Neural progenitor cell (in vitro differentiated cells): ENCODE measurements at regions not wholly inside any gene's neighbourhood (a gene's known extent, or its start where the extent isn't known, plus 50 kb on each side); places are given as distances from the start of the nearest gene placed in this dataset.

Source experiments
- DNase-seq: peaks from one replicate; pipeline ENCODE4 v3.0.0-alpha.2; 2016; ENCODE audit warnings: low spot score
- H2AFZ ChIP-seq: fragments of 200-600 bp; sonication (generic); replicated peaks from 2 replicates; pipeline ENCODE4 v1.6.1; 2016; ENCODE audit warnings: antibody characterized with exemption
- H3F3A ChIP-seq: fragments of 200-600 bp; sonication (generic); 2 replicates; pipeline ENCODE4 v1.6.1; 2016; ENCODE audit warnings: antibody characterized with exemption, low read depth
- H3K27ac ChIP-seq: fragments of 200-600 bp; sonication (generic); 2 replicates; pipeline ENCODE4 v1.5.1; 2016; ENCODE audit warnings: mild to moderate bottlenecking
- H3K27me3 ChIP-seq: fragments of 200-600 bp; sonication (generic); 2 replicates; pipeline ENCODE4 v1.6.1; 2016; ENCODE audit warnings: mild to moderate bottlenecking, moderate library complexity
- H3K36me3 ChIP-seq: fragments of 200-600 bp; sonication (generic); 2 replicates; pipeline ENCODE4 v1.5.1; 2016
- H3K4me1 ChIP-seq: fragments of 200-600 bp; sonication (generic); 2 replicates; pipeline ENCODE4 v1.6.1; 2016; ENCODE audit warnings: mixed run types
- H3K4me2 ChIP-seq: fragments of 200-600 bp; sonication (generic); 2 replicates; pipeline ENCODE4 v1.6.1; 2016
- H3K4me3 ChIP-seq: fragments of 200-600 bp; sonication (generic); 2 replicates; pipeline ENCODE4 v1.5.1; 2016
- H3K79me2 ChIP-seq: fragments of 200-600 bp; sonication (generic); 2 replicates; pipeline ENCODE4 v1.6.1; 2016; ENCODE audit warnings: low read depth
- H3K9ac ChIP-seq: fragments of 200-600 bp; sonication (generic); 2 replicates; pipeline ENCODE4 v1.6.1; 2016
- H3K9me3 ChIP-seq: fragments of 200-600 bp; sonication (generic); 2 replicates; pipeline ENCODE4 v1.5.1; 2016; ENCODE audit warnings: low read depth
- H4K20me1 ChIP-seq: fragments of 200-600 bp; sonication (generic); 2 replicates; pipeline ENCODE4 v1.6.1; 2016; ENCODE audit warnings: low read depth
- H3K27ac Mint-ChIP-seq: 3 replicates; pipeline ENCODE4 v1.8.0; 2021; ENCODE audit warnings: mixed read lengths
- H3K27me3 Mint-ChIP-seq: 2 replicates; pipeline ENCODE4 v1.8.0; 2022; ENCODE audit warnings: low read depth, mild to moderate bottlenecking, inconsistent platforms, moderate library complexity, mixed read lengths; ENCODE audit not compliant: insufficient read depth
- H3K36me3 Mint-ChIP-seq: 3 replicates; pipeline ENCODE4 v1.8.0; 2021; ENCODE audit warnings: mixed read lengths
- H3K4me1 Mint-ChIP-seq: 3 replicates; pipeline ENCODE4 v1.8.0; 2021; ENCODE audit warnings: mixed read lengths
- H3K4me3 Mint-ChIP-seq: 3 replicates; pipeline ENCODE4 v1.8.0; 2021; ENCODE audit warnings: mild to moderate bottlenecking, moderate library complexity, mixed read lengths
- H3K9me3 Mint-ChIP-seq: 3 replicates; pipeline ENCODE4 v1.8.0; 2020; ENCODE audit warnings: mixed read lengths
- EZH2 ChIP-seq: fragments of 200-600 bp; sonication (generic); IDR thresholded peaks from 2 replicates; pipeline ENCODE4 v1.6.1; 2017; ENCODE audit warnings: antibody characterized with exemption, mild to moderate bottlenecking, moderate library complexity
- EZH2phosphoT487 ChIP-seq: fragments of 200-600 bp; sonication (generic); IDR thresholded peaks from 2 replicates; pipeline ENCODE4 v1.6.1; 2017; ENCODE audit warnings: antibody characterized with exemption
- TF ChIP-seq, protein P1 (sequence below): fragments of 200-600 bp; sonication (generic); IDR thresholded peaks from 2 replicates; pipeline ENCODE4 v1.5.1; 2017; ENCODE audit warnings: antibody characterized with exemption, mild to moderate bottlenecking

DNA sequence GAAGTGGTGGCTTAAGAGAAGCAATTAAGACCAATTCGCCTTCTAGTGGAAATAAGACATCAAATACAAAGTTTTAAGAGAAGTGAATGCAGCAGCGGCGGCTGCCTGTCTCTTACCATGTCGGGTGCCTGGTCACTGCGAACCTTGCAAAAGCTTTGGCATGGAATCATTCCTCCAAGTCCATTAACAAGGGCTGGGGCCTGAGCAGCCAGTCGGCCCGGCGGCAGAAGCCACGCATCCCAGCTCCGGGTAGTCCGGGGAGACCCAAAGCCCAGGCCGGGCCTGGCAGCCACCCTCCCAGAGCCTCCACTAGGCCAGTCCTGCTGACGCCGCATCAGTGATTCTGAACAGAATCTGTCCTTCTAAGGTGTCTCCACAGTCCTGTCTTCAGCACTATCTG, 321.0 kb downstream of the TMEM121 start:
- Histone ChIP-seq H3K27me3 (no peaks in the 10 kb centered on the region), H3K9me3 (peaks cover 6% of the 10 kb centered on the region), H3K36me3 (no peaks in the 10 kb centered on the region), H4K20me1 (no peaks in the 10 kb centered on the region), H3K79me2 (no peaks in the 10 kb centered on the region), H3K4me1 (no peaks in the 10 kb centered on the region), H3K4me3 (no peak overlapping the region), H3K27ac (no peak overlapping the region), H3F3A (no peaks in the 10 kb centered on the region), H2AFZ (no peak overlapping the region), H3K4me2 (no peak overlapping the region), H3K9ac (no peak overlapping the region)
- H3K27ac Mint-ChIP-seq, result no peak overlapping the region
- no peaks in the 10 kb centered on the region for H3K36me3 Mint-ChIP-seq
- H3K4me1 Mint-ChIP-seq, result no peaks in the 10 kb centered on the region
- H3K9me3 Mint-ChIP-seq, result peaks cover 60% of the 10 kb centered on the region
- DNase-seq, result no peak
- H3K27me3 Mint-ChIP-seq, result peaks cover 6% of the 10 kb centered on the region
- TF ChIP-seq EZH2 (no peak), EZH2phosphoT487 (no peak)
- TF ChIP-seq, protein P1, sequence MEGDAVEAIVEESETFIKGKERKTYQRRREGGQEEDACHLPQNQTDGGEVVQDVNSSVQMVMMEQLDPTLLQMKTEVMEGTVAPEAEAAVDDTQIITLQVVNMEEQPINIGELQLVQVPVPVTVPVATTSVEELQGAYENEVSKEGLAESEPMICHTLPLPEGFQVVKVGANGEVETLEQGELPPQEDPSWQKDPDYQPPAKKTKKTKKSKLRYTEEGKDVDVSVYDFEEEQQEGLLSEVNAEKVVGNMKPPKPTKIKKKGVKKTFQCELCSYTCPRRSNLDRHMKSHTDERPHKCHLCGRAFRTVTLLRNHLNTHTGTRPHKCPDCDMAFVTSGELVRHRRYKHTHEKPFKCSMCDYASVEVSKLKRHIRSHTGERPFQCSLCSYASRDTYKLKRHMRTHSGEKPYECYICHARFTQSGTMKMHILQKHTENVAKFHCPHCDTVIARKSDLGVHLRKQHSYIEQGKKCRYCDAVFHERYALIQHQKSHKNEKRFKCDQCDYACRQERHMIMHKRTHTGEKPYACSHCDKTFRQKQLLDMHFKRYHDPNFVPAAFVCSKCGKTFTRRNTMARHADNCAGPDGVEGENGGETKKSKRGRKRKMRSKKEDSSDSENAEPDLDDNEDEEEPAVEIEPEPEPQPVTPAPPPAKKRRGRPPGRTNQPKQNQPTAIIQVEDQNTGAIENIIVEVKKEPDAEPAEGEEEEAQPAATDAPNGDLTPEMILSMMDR, result no peak
- no peak overlapping the region for H3K4me3 Mint-ChIP-seq

DNA sequence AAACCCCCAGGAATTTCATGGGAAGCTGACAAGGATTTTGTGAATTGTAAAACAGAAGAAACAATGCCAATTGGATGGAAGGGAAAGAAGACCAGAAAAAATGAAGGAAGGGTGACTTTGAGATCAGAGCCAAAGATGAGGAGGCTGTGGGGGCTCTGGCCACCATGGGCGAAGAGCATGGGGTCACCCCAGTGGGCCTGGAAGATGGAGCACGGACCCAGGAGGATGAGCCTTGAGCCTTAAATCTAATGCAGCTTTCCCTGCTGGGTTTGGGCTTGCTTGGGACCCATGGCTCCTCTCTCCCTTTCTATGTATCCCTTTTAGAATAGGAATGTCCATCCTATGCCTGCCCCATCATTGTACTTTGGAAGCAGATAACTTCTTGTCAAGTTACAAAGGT, 322.2 kb downstream of the TMEM121 start:
- Histone ChIP-seq H3K4me3 (no peak overlapping the region), H3K9me3 (peaks cover 6% of the 10 kb centered on the region), H3K79me2 (no peaks in the 10 kb centered on the region), H3K27me3 (no peaks in the 10 kb centered on the region), H3K4me2 (no peak overlapping the region), H3K36me3 (no peaks in the 10 kb centered on the region), H3K9ac (no peak overlapping the region), H3F3A (no peaks in the 10 kb centered on the region), H3K27ac (no peak overlapping the region), H4K20me1 (no peaks in the 10 kb centered on the region), H3K4me1 (no peaks in the 10 kb centered on the region), H2AFZ (no peak overlapping the region)
- DNase-seq, result no peak
- TF ChIP-seq, protein P1, result no peak
- TF ChIP-seq EZH2phosphoT487 (no peak), EZH2 (no peak)
- H3K4me1 Mint-ChIP-seq, result no peaks in the 10 kb centered on the region
- H3K27ac Mint-ChIP-seq, result no peak overlapping the region
- peaks cover 8% of the 10 kb centered on the region for H3K27me3 Mint-ChIP-seq
- H3K9me3 Mint-ChIP-seq, result peaks cover 59% of the 10 kb centered on the region
- H3K4me3 Mint-ChIP-seq, result no peak overlapping the region
- H3K36me3 Mint-ChIP-seq, result peaks cover 3% of the 10 kb centered on the region

DNA sequence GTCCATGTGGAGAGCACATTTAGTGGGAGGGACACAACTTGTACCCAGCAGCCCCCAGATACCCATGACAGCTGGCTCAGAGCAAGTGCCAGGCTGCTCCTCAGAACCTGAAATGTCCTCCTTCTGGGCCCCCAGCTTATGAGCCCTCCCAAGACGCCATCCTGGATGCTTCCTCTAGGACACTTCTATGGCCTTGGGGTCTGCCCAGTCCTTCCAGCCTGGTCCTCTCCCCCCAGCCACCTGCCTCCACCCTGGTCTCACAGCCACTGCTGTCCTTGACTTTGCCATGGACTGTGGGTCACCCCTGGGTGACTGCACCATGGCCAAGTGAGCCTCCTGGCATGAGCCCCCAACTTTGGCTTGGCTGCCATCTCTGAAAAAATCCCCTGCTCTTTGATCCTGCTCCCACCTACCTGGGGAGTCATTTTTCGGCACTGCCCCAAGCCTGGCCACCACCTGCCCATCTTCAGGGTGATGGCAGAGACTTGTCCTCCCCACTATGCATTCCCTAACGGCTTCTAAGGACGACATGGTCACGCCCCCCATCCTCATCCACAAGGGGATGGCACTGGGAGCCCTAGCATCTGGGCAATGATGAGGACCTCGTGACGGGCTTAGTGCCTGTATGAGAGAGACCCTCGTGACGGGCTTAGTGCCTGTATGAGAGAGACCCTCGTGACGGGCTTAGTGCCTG, 323.7 kb downstream of the TMEM121 start:
- no peak for DNase-seq
- H3K4me1 Mint-ChIP-seq, result no peaks in the 10 kb centered on the region

More for the DNA sequence above, 323.7 kb downstream of the TMEM121 start:
- Histone ChIP-seq H3K4me1 (no peaks in the 10 kb centered on the region), H3K27me3 (no peaks in the 10 kb centered on the region), H4K20me1 (no peaks in the 10 kb centered on the region), H3F3A (no peaks in the 10 kb centered on the region), H3K36me3 (no peaks in the 10 kb centered on the region), H3K9me3 (peaks cover 2% of the 10 kb centered on the region), H3K9ac (no peak overlapping the region), H2AFZ (no peak overlapping the region), H3K4me3 (no peak overlapping the region), H3K4me2 (no peak overlapping the region), H3K79me2 (no peaks in the 10 kb centered on the region), H3K27ac (no peak overlapping the region)
- H3K9me3 Mint-ChIP-seq, result peaks cover 57% of the 10 kb centered on the region
- H3K36me3 Mint-ChIP-seq, result peaks cover 3% of the 10 kb centered on the region
- H3K4me3 Mint-ChIP-seq, result no peak overlapping the region
- TF ChIP-seq, protein P1, result no peak
- H3K27ac Mint-ChIP-seq, result no peak overlapping the region
- H3K27me3 Mint-ChIP-seq, result peaks cover 11% of the 10 kb centered on the region
